GM12878 (cell line): ENCODE measurements at regions not wholly inside any gene's neighbourhood (a gene's known extent, or its start where the extent isn't known, plus 50 kb on each side); places are given as distances from the start of the nearest gene placed in this dataset.

ENCODE experiments used
- ATAC-seq: fragments of 200-7000 bp; cut with Tn5 transposase; 3 replicates; pipeline ENCODE4 v1.9.1; 2020; ENCODE audit warnings: mild to moderate bottlenecking, moderate library complexity
- BruUV-seq: library from RNA; stranded (reverse); fragments of 400-500 nt; replicated peaks from 2 replicates; lab custom pipeline; 2021; lab: Mats Ljungman, UMichigan
- CTCF ChIA-PET: fragments of 300-600 bp; sonication (Branson Sonifier 250); formaldehyde crosslinking; extraction: SDS; loops from one replicate; lab custom pipeline; 2021; ENCODE audit warnings: inconsistent platforms; lab: Yijun Ruan, JAX
- POLR2A ChIA-PET: fragments of 350-600 bp; formaldehyde crosslinking; extraction: SDS; loops from one replicate; lab custom pipeline; 2021; ENCODE audit warnings: inconsistent platforms; lab: Charles Lee
- RAD21 ChIA-PET: fragments of 300-600 bp; sonication (Branson Sonifier 250); formaldehyde crosslinking; loops from one replicate; lab custom pipeline; 2023; ENCODE audit warnings: antibody characterized with exemption; ENCODE audit not compliant: unreplicated experiment; lab: Charles Lee
- SMC1A ChIA-PET: fragments of 300-600 bp; sonication (Branson Sonifier 250); formaldehyde crosslinking; loops from one replicate; lab custom pipeline; 2023; ENCODE audit not compliant: unreplicated experiment, uncharacterized antibody; lab: Charles Lee
- DNase-seq: peaks from one replicate; pipeline ENCODE4 v3.0.0-alpha.2; 2011; ENCODE audit warnings: low read depth, low spot score
- FAIRE-seq: peaks from 3 replicates; lab custom pipeline; 2011; peaks lifted over from hg19 to GRCh38; lab: Jason Lieb, UNC
- H2AFZ ChIP-seq: 2 replicates; pipeline ENCODE4 v1.6.0; 2011; ENCODE audit warnings: low read depth, low read length, control low read depth; ENCODE audit not compliant: control insufficient read depth
- H3K27ac ChIP-seq: 2 replicates; pipeline ENCODE4 v1.5.1; 2011; ENCODE audit warnings: control low read depth; ENCODE audit not compliant: control insufficient read depth, insufficient read depth
- H3K27me3 ChIP-seq, 2 experiments: replicated peaks in 1 of 2; 2 replicates each; pipeline versions ENCODE4 v1.6.0 to v1.6.1; 2011; ENCODE audit warnings: low read length in 1 of 2; ENCODE audit not compliant: control insufficient read depth in 2 of 2, insufficient read depth in 2 of 2
- H3K36me3 ChIP-seq, 2 experiments: 2 replicates each; pipeline ENCODE4 v1.5.1; 2011; ENCODE audit warnings: low read length in 1 of 2; ENCODE audit not compliant: control insufficient read depth in 2 of 2, insufficient read depth in 2 of 2
- H3K4me1 ChIP-seq: 2 replicates; pipeline ENCODE4 v1.6.1; 2011; ENCODE audit warnings: mild to moderate bottlenecking, low read length, moderate library complexity, mixed read lengths; ENCODE audit not compliant: control insufficient read depth, insufficient read depth
- H3K4me2 ChIP-seq: 2 replicates; pipeline ENCODE4 v1.6.0; 2011; ENCODE audit warnings: control low read depth; ENCODE audit not compliant: control insufficient read depth, insufficient read depth
- H3K4me3 ChIP-seq: fragments of 200-600 bp; sonication (generic); 2 replicates; pipeline ENCODE4 v1.5.1; 2016
- H3K79me2 ChIP-seq: 2 replicates; pipeline ENCODE4 v1.6.0; 2011; ENCODE audit warnings: low read length; ENCODE audit not compliant: control insufficient read depth, insufficient read depth
- H3K9ac ChIP-seq: 2 replicates; pipeline ENCODE4 v1.8.0; 2011; ENCODE audit warnings: low read length, control low read depth, mixed read lengths; ENCODE audit not compliant: control insufficient read depth, insufficient read depth
- H3K9me3 ChIP-seq: replicated peaks from 3 replicates; pipeline ENCODE4 v1.5.1; 2011; ENCODE audit warnings: mild to moderate bottlenecking, low read length; ENCODE audit not compliant: control insufficient read depth, insufficient read depth
- H4K20me1 ChIP-seq: 2 replicates; pipeline ENCODE4 v1.6.0; 2011; ENCODE audit not compliant: control insufficient read depth, insufficient read depth
- ASH2L ChIP-seq: fragments of 300-600, 200-600 bp; sonication (generic); IDR thresholded peaks from 2 replicates; pipeline ENCODE4 v1.6.1; 2017; ENCODE audit warnings: low read depth, mild to moderate bottlenecking, borderline replicate concordance
- CEBPB ChIP-seq, 2 experiments: fragments of 150-350 bp in 1 of 2; IDR thresholded peaks; 2 replicates each; pipeline ENCODE4 v1.6.1; 2012 to 2014; ENCODE audit warnings: low read depth in 2 of 2, low read length in 2 of 2, borderline replicate concordance in 1 of 2, inconsistent platforms in 1 of 2
- KAT2A ChIP-seq: conservative IDR thresholded peaks from 2 replicates; pipeline ENCODE4 v1.6.1; 2011; ENCODE audit warnings: low read depth, low read length; ENCODE audit not compliant: control insufficient read depth
- PAX5 ChIP-seq: IDR thresholded peaks from 2 replicates; pipeline ENCODE4 v1.6.1; 2011; ENCODE audit warnings: low read depth, low read length, borderline replicate concordance
- RB1 ChIP-seq: fragments of 450-650 bp; formaldehyde crosslinking; IDR thresholded peaks from 2 replicates; pipeline ENCODE4 v1.6.1; 2017; ENCODE audit warnings: mild to moderate bottlenecking, borderline replicate concordance
- TARDBP ChIP-seq: IDR thresholded peaks from 2 replicates; pipeline ENCODE4 v1.6.1; 2016; ENCODE audit warnings: borderline replicate concordance
- ZNF207 ChIP-seq: fragments of 450-650 bp; IDR thresholded peaks from 2 replicates; pipeline ENCODE4 v1.6.1; 2014; ENCODE audit warnings: antibody characterized with exemption, mild to moderate bottlenecking, borderline replicate concordance
- WGBS: methylation state at CpG from one replicate; pipeline ENCODE4 v1.1.6; 2016; ENCODE audit warnings: low lambda C conversion rate; ENCODE audit not compliant: insufficient replicate concordance, insufficient coverage; ENCODE audit errors: missing lambda C conversion rate; 5-methylcytosine and 5-hydroxymethylcytosine counted together
- in situ Hi-C: fragments of 300-500 bp; cut with MboI; formaldehyde crosslinking; loops from 9 replicates; pipeline ENCODE4 v1.14.3; 2018; ENCODE audit warnings: mixed read lengths
- intact Hi-C: fragments of 100-400 bp; cut with micrococcal nuclease; formaldehyde crosslinking; loops from one replicate; pipeline ENCODE4 v1.14.2; 2022; ENCODE audit not compliant: unreplicated experiment

GRCh38 chr7:68336594-68336993 lies 1261.7 kb upstream of the AUTS2 start:
- FAIRE-seq: no peak

GRCh38 chr7:68348401-68348800 lies 1249.9 kb upstream of the AUTS2 start:
- no peak overlapping the region for H3K4me3 ChIP-seq
- H3K4me2 ChIP-seq: no peak overlapping the region
- POLR2A ChIA-PET: no interaction called here
- H3K27ac ChIP-seq: no peak overlapping the region
- no peak for ATAC-seq
- in situ Hi-C loops (no loop called here), intact Hi-C loops (no loop called here)
- H3K4me1 ChIP-seq: no peaks in the 10 kb centered on the region
- BruUV-seq: no TSS peak
- no peak for DNase-seq
- WGBS: 57% methylated on average over 3 of the region's 3 CpGs
- H2AFZ ChIP-seq: no peak overlapping the region
- SMC1A ChIA-PET: no interaction called here
- H4K20me1 ChIP-seq: no peaks in the 10 kb centered on the region
- FAIRE-seq: no peak
- H3K36me3 ChIP-seq: no peaks in the 10 kb centered on the region
- RAD21 ChIA-PET: no interaction called here
- TF ChIP-seq CEBPB (IDR thresholded peaks at IDR 0.05; ENCODE audit: borderline replicate concordance in 1 of 2, low read depth in 2 of 2, low read length in 2 of 2) (no peak), KAT2A (no peak), TARDBP (no peak), RB1 (no peak)
- no peaks in the 10 kb centered on the region for H3K27me3 ChIP-seq
- CTCF ChIA-PET: no interaction called here
- H3K9me3 ChIP-seq: no peaks in the 10 kb centered on the region
- H3K79me2 ChIP-seq: no peaks in the 10 kb centered on the region
- H3K9ac ChIP-seq: no peak overlapping the region

More at GRCh38 chr7:68336594-68336993, 1261.7 kb upstream of the AUTS2 start:
- H3K9ac ChIP-seq: no peak overlapping the region
- ATAC-seq (no peak), DNase-seq (no peak)
- no peak overlapping the region for H3K27ac ChIP-seq
- no TSS peak for BruUV-seq
- ChIA-PET SMC1A (no interaction called here), RAD21 (no interaction called here), CTCF (no interaction called here), POLR2A (no interaction called here)
- no peak overlapping the region for H3K4me2 ChIP-seq
- H2AFZ ChIP-seq: no peak overlapping the region
- H3K79me2 ChIP-seq: no peaks in the 10 kb centered on the region
- H3K36me3 ChIP-seq: no peaks in the 10 kb centered on the region
- TF ChIP-seq PAX5 (no peak), ASH2L (no peak), RB1 (no peak), ZNF207 (no peak)
- whole genome bisulfite sequencing: 32% methylated on average over 8 of the region's 8 CpGs
- H3K4me3 ChIP-seq: no peak overlapping the region
- no peaks in the 10 kb centered on the region for H4K20me1 ChIP-seq
- no peaks in the 10 kb centered on the region for H3K27me3 ChIP-seq
- no peaks in the 10 kb centered on the region for H3K4me1 ChIP-seq
- in situ Hi-C loops: no loop called here
- no peaks in the 10 kb centered on the region for H3K9me3 ChIP-seq
- intact Hi-C loops: no loop called here
